DND-41 (cell line): ENCODE measurements at regions not wholly inside any gene's neighbourhood (a gene's known extent, or its start where the extent isn't known, plus 50 kb on each side); places are given as distances from the start of the nearest gene placed in this dataset.

Experiments
- ATAC-seq: fragments of 200-7000 bp; cut with Tn5 transposase; 3 replicates; pipeline ENCODE4 v1.9.1; 2021; ENCODE audit warnings: low read depth; ENCODE audit not compliant: insufficient read depth
- DNase-seq: peaks from one replicate; pipeline ENCODE4 v3.0.0-alpha.2; 2020
- H2AFZ ChIP-seq: 2 replicates; pipeline ENCODE4 v1.6.0; 2012; ENCODE audit warnings: low read depth, low read length
- H3K27ac ChIP-seq: 2 replicates; pipeline ENCODE4 v1.5.1; 2012; ENCODE audit warnings: low read length, inconsistent platforms
- H3K27me3 ChIP-seq: fragments of 200-600 bp; sonication (generic); 2 replicates; pipeline ENCODE4 v1.6.0; 2012; ENCODE audit warnings: low read length, mild to moderate bottlenecking, inconsistent platforms; ENCODE audit not compliant: insufficient read depth, poor library complexity
- H3K36me3 ChIP-seq: 2 replicates; pipeline ENCODE4 v1.5.1; 2012; ENCODE audit warnings: low read length, inconsistent platforms; ENCODE audit not compliant: insufficient read depth
- H3K4me1 ChIP-seq: 2 replicates; pipeline ENCODE4 v1.5.1; 2012; ENCODE audit warnings: mild to moderate bottlenecking, low read length; ENCODE audit not compliant: insufficient read depth
- H3K4me2 ChIP-seq: 2 replicates; pipeline ENCODE4 v1.6.0; 2012; ENCODE audit warnings: mild to moderate bottlenecking, moderate library complexity, low read length, inconsistent platforms; ENCODE audit not compliant: insufficient read depth
- H3K4me3 ChIP-seq, 2 experiments: fragments of 200-600 bp in 1 of 2; shearing (Covaris generic) in 1 of 2; 2 replicates each; pipeline ENCODE4 v1.5.1; 2012 to 2016; ENCODE audit warnings: inconsistent platforms in 2 of 2, low read length in 2 of 2, mild to moderate bottlenecking in 2 of 2, low read depth in 1 of 2, moderate library complexity in 1 of 2
- H3K79me2 ChIP-seq: 2 replicates; pipeline ENCODE4 v1.6.0; 2012; ENCODE audit warnings: low read length, inconsistent platforms; ENCODE audit not compliant: insufficient read depth
- H3K9ac ChIP-seq: 2 replicates; pipeline ENCODE4 v1.6.0; 2012; ENCODE audit warnings: low read depth, mild to moderate bottlenecking, inconsistent platforms, low read length, moderate library complexity
- H3K9me3 ChIP-seq: 2 replicates; pipeline ENCODE4 v1.5.1; 2012; ENCODE audit warnings: low read length, moderate library complexity, mild to moderate bottlenecking, inconsistent platforms; ENCODE audit not compliant: insufficient read depth, severe bottlenecking
- H4K20me1 ChIP-seq: 2 replicates; pipeline ENCODE4 v1.6.0; 2012; ENCODE audit warnings: low read length; ENCODE audit not compliant: insufficient read depth
- EZH2 ChIP-seq: IDR thresholded peaks from 3 replicates; pipeline ENCODE4 v1.6.1; 2012; ENCODE audit warnings: borderline replicate concordance, low read depth, mild to moderate bottlenecking, moderate library complexity, low read length, inconsistent platforms; ENCODE audit not compliant: severe bottlenecking
- TF ChIP-seq, protein P1 (sequence below): IDR thresholded peaks from 2 replicates; pipeline ENCODE4 v1.5.1; 2012; ENCODE audit warnings: borderline replicate concordance, low read length, moderate library complexity, mild to moderate bottlenecking; ENCODE audit not compliant: poor library complexity, severe bottlenecking; ENCODE audit errors: extremely low read depth

- Histone ChIP-seq H3K4me3 (no peak overlapping the region), H3K27me3 (no peaks in the 10 kb centered on the region), H3K9ac (no peak overlapping the region), H3K27ac (no peak overlapping the region), H3K9me3 (no peaks in the 10 kb centered on the region), H3K79me2 (no peaks in the 10 kb centered on the region), H3K4me1 (no peaks in the 10 kb centered on the region), H3K36me3 (no peaks in the 10 kb centered on the region), H4K20me1 (no peaks in the 10 kb centered on the region), H2AFZ (no peak overlapping the region), H3K4me2 (no peak overlapping the region)
- DNase-seq (no peak), ATAC-seq (no peak)
- TF ChIP-seq, protein P1, sequence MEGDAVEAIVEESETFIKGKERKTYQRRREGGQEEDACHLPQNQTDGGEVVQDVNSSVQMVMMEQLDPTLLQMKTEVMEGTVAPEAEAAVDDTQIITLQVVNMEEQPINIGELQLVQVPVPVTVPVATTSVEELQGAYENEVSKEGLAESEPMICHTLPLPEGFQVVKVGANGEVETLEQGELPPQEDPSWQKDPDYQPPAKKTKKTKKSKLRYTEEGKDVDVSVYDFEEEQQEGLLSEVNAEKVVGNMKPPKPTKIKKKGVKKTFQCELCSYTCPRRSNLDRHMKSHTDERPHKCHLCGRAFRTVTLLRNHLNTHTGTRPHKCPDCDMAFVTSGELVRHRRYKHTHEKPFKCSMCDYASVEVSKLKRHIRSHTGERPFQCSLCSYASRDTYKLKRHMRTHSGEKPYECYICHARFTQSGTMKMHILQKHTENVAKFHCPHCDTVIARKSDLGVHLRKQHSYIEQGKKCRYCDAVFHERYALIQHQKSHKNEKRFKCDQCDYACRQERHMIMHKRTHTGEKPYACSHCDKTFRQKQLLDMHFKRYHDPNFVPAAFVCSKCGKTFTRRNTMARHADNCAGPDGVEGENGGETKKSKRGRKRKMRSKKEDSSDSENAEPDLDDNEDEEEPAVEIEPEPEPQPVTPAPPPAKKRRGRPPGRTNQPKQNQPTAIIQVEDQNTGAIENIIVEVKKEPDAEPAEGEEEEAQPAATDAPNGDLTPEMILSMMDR = no peak
- no peak for TF ChIP-seq EZH2
These were observed 149.1 kb upstream of the MAGI3 start for GRCh38 chr1:113241237-113241636.

GRCh38 chr1:113242481-113242880 is 147.8 kb upstream of the MAGI3 start:
- H3K36me3 ChIP-seq = no peaks in the 10 kb centered on the region
- no peak overlapping the region for H3K4me3 ChIP-seq
- ATAC-seq (no peak), DNase-seq (no peak)
- H3K9ac ChIP-seq = no peak overlapping the region
- H2AFZ ChIP-seq = no peak overlapping the region
- no peaks in the 10 kb centered on the region for H3K27me3 ChIP-seq
- no peak overlapping the region for H3K27ac ChIP-seq
- no peaks in the 10 kb centered on the region for H3K9me3 ChIP-seq
- no peaks in the 10 kb centered on the region for H3K4me1 ChIP-seq
- TF ChIP-seq, protein P1 = no peak
- TF ChIP-seq EZH2 = no peak
- no peaks in the 10 kb centered on the region for H4K20me1 ChIP-seq
- no peak overlapping the region for H3K4me2 ChIP-seq
- no peaks in the 10 kb centered on the region for H3K79me2 ChIP-seq

DNA sequence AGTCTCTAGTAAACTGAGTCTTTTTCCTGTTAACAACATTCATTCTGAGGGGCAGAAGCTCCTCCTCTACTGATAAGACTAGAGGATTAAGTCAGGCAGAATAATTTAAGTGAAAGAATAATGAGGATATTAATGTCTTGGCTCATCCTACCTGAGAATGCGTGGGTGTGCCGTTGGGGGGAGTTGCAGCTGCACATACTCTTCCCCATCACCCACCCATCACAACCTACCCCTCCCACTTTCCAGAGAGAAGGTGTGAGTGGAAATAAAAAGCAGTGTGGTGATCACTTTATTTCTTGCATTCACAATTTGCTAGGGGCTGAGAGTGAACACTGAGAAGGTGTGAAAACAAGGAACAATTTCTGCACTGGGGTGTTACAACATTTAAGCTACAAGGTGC is 146.8 kb upstream of the MAGI3 start:
- Histone ChIP-seq H2AFZ (no peak overlapping the region), H3K79me2 (no peaks in the 10 kb centered on the region), H3K27ac (no peak overlapping the region), H4K20me1 (no peaks in the 10 kb centered on the region), H3K4me1 (no peaks in the 10 kb centered on the region), H3K9me3 (no peaks in the 10 kb centered on the region), H3K36me3 (no peaks in the 10 kb centered on the region), H3K27me3 (no peaks in the 10 kb centered on the region), H3K9ac (no peak overlapping the region), H3K4me3 (no peak overlapping the region), H3K4me2 (no peak overlapping the region)
- ATAC-seq (no peak), DNase-seq (no peak)
- no peak for TF ChIP-seq EZH2
- TF ChIP-seq, protein P1 = no peak

DNA sequence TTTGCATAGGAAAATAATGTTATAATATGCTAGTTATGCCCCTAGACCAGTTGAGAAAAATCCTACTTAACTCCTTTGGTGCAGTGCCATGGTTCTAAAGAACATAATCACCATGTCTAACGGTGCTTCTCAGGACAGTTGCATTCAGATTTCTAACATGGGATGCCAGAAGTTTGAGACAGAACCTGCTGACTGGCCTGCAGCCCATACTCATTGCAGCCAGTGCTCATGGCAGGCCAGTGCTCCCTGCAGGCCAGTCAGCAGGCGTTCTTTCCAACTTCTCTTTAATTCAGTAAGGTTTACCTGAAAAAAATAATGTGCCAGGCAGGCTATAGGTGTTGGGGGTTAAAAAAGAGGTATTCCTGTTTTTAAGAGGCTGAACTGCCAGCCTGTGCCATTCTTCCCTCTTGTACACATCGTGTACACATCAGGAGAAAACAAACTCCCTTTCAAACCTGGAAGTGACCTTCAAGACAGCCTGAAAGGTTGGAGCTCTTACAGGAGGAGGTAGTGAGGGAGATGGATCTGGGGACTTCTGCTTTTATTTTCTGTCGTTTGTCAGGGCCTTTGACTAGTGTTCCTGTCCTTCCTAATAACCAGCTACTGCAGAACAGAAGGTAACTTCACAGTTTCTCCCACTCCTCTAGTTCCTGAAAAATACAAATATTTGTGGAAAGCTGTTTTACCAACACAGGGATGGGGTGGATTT is 146.0 kb upstream of the MAGI3 start:
- Histone ChIP-seq H3K79me2 (no peaks in the 10 kb centered on the region), H3K36me3 (no peaks in the 10 kb centered on the region)
- TF ChIP-seq, protein P1 = no peak
- TF ChIP-seq EZH2 = no peak

More for the DNA sequence above, 146.0 kb upstream of the MAGI3 start:
- H3K27ac ChIP-seq = no peak overlapping the region
- H2AFZ ChIP-seq = no peak overlapping the region
- H3K4me2 ChIP-seq = no peak overlapping the region
- no peak overlapping the region for H3K4me3 ChIP-seq
- no peaks in the 10 kb centered on the region for H3K27me3 ChIP-seq
- DNase-seq (no peak), ATAC-seq (no peak)
- no peaks in the 10 kb centered on the region for H3K9me3 ChIP-seq
- no peaks in the 10 kb centered on the region for H3K4me1 ChIP-seq
- H3K9ac ChIP-seq = no peak overlapping the region
- H4K20me1 ChIP-seq = no peaks in the 10 kb centered on the region
